ENCODE measurements at regions not wholly inside any gene's neighbourhood (a gene's known extent, or its start where the extent isn't known, plus 50 kb on each side); places are given as distances from the start of the nearest gene placed in this dataset.

DNA sequence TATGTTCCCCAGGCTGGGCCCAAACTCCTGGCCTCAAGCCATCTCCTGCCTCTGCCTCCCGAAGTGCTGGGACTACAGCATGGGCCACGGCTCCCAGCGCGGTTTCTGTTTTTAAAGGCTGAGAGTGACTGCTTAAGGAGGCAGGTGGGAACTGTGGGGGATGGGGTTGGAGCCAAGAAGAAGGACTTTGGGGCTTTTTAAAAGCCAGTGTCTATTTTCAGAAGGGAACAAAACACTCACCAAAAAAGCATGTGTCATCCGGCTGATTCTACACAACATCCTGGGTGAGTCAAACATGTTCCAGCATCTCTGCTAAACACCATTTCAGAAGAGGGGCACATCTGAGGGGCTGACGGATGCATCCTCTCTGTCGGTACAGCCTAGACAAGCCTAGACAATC is 824.5 kb downstream of the TYW1 start:
- Mint-ChIP-seq H3K9me3 (peaks cover 5% of the 10 kb centered on the region), H3K27me3 (no peaks in the 10 kb centered on the region), H3K4me3 (no peak overlapping the region), H3K27ac (no peak overlapping the region), H3K4me1 (no peaks in the 10 kb centered on the region), H3K36me3 (no peaks in the 10 kb centered on the region)

DNA sequence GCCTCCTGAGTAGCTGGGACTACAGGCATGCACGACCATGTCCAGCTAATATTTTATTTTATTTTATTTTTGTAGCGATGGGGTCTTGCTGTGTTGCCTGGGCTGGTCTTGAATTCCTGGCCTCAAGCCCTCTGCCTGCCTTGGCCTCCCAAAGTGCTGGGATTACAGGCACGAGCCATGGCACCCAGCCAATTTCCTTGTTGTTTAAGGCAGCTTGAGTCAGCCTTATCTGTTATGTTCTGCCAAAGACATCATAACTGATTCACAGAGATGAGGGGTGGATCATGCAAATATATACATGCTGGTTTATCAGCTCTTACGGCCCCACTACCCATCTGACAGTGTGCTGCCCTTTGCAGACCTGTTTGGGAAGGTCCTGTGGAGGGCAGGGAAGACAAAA is 826.7 kb downstream of the TYW1 start:
- peaks cover 1% of the 10 kb centered on the region for H3K27me3 Mint-ChIP-seq
- H3K36me3 Mint-ChIP-seq = no peaks in the 10 kb centered on the region
- H3K4me3 Mint-ChIP-seq = no peak overlapping the region
- H3K9me3 Mint-ChIP-seq = peaks cover 5% of the 10 kb centered on the region
- no peaks in the 10 kb centered on the region for H3K4me1 Mint-ChIP-seq
- no peak overlapping the region for H3K27ac Mint-ChIP-seq

DNA sequence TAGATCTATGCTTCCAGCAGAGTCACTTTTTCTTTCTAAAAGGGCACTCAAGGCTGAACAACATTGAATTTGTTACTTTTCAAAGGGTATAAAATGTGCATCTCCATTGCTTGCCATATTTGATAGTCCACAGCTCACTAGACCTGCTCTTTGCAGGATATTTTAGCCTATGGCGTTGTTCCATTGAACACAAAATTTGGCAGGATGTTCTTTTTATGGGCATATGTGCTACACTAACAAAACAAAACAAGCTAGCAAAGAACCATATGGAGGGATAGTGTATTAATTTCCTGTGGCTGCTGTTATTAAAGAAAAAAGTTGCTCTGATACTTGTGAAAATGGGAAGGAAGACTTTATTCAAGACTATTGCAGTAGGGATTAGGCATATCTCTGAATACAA is 828.7 kb downstream of the TYW1 start:
- Mint-ChIP-seq H3K4me3 (no peak overlapping the region), H3K36me3 (no peaks in the 10 kb centered on the region), H3K4me1 (no peaks in the 10 kb centered on the region), H3K27me3 (peaks cover 1% of the 10 kb centered on the region), H3K27ac (no peak overlapping the region), H3K9me3 (peaks cover 5% of the 10 kb centered on the region)

DNA sequence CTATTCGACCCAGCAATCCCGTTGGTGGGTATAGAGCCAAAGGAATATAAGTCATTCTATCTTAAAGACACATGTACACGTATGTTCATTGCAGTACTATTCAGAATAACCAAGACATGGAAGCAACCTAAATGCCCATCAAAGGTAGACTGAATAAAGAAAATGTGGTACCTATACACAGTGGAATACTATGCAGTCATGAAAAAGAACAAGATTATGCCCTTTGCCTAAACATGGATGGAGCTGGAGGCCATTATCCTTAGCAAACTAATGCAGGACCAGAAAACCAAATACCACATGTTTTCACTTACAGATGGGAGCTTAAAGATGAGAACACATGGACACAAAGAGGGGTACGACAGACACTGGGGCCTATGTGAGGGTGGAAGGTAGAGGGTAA is 845.3 kb downstream of the TYW1 start:
- H3K27me3 Mint-ChIP-seq = no peaks in the 10 kb centered on the region
- peaks cover 12% of the 10 kb centered on the region for H3K9me3 Mint-ChIP-seq
- no peaks in the 10 kb centered on the region for H3K36me3 Mint-ChIP-seq
- no peaks in the 10 kb centered on the region for H3K4me1 Mint-ChIP-seq
- H3K4me3 Mint-ChIP-seq = no peak overlapping the region
- no peak overlapping the region for H3K27ac Mint-ChIP-seq

DNA sequence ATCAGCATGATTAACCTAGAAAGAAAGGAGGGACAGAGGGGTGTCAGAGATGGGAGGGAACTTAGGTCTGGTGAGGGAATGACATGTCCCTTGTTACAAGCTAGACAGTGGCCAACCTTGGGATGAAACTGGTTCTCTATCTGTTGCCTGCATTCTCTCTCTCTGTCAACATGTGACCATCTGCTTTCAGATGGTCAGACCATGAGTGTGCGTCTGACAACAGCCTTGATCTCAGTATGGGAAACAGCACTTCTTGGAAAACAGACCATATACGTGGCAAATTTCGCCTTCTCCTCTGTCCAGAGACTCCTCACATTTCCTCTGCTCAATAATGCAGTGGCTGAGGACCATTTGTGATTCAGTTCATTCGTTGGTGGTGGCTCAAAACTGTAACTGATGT is 845.9 kb downstream of the TYW1 start:
- Mint-ChIP-seq H3K27ac (no peak overlapping the region), H3K27me3 (no peaks in the 10 kb centered on the region), H3K4me1 (no peaks in the 10 kb centered on the region), H3K4me3 (no peak overlapping the region), H3K9me3 (peaks cover 12% of the 10 kb centered on the region), H3K36me3 (no peaks in the 10 kb centered on the region)

DNA sequence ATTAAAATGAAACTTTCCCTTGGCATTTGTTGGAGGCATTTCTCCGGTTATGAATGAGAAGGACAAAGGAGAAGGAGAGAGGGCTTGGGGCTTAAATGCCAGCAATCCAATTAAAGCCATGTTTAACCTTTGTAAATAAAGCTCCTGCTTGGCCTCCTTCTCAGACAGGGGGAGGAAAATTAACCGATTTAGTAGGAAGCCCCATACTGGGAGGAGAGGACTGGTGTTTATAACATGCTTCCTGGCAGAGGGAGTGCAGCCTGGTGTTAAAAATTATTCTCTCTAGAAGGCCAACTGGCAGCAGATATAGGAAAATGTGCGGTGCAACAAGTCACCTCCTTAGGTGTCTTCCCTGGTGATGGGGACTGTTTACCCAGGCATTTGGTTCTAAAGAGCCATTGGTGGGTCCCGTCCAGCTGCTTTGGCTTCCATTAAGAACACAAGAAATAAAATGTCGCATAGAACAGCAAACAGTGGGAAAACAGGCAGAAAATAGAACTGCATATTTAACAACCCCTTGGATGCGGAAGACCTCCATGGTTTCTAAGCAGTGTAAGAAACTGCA is 846.5 kb downstream of the TYW1 start:
- no peak overlapping the region for H3K27ac Mint-ChIP-seq
- H3K36me3 Mint-ChIP-seq = no peaks in the 10 kb centered on the region
- H3K27me3 Mint-ChIP-seq = no peaks in the 10 kb centered on the region
- peaks cover 12% of the 10 kb centered on the region for H3K9me3 Mint-ChIP-seq
- H3K4me1 Mint-ChIP-seq = no peaks in the 10 kb centered on the region
- no peak overlapping the region for H3K4me3 Mint-ChIP-seq

DNA sequence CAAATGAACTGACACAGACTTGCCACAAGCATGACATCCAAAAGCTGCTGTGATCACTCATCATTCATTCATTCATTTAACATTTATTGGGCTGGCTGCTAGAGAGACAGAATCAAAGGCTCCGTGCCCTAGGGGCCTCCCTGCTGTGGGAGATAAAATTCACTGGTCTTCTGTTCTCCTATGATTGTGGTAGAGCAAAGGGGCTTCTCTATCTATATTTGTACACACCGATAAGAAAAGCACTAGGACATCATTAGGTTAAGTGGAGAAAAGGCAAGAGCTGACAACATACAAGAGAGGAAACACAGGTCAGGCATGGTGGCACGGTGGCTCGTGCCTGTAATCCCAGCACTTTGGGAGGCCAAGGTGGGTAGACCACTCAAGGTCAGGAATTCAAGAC is 847.0 kb downstream of the TYW1 start:
- Mint-ChIP-seq H3K4me1 (no peaks in the 10 kb centered on the region), H3K27ac (no peak overlapping the region), H3K4me3 (no peak overlapping the region), H3K36me3 (no peaks in the 10 kb centered on the region), H3K27me3 (no peaks in the 10 kb centered on the region), H3K9me3 (peaks cover 12% of the 10 kb centered on the region)

DNA sequence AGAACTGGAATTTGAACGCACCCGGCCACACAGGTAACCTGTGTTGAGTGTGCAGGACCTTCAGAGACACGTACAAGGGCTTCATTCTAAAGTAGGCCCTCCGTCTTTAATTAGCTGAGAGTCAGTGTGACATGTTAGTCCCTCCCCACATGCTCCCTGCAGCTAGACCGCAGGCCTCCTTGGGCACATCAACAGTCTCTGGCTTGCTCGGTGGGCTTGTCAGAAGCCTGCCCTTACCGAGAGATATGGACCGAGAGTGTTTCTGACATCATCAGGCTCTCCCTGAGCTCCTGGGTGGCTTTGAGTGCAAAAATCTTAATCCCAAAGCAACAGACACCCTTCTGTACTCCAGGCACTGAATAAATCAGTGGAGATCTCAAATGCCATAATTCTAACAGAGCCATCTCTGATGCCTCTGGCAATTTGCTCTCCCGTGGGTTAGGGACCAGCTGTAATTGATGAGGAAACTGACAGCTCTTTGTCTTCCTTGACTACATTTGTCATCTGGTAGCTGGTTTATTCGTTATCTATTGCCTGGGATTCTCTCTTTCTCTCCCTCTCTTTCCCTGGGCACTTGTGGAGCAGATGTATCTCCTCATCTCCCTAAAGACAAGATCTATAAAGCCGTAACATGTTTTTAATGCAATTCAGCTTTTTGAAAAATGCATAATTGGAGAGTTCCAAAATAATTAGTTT is 850.6 kb downstream of the TYW1 start:
- H3K36me3 Mint-ChIP-seq = no peaks in the 10 kb centered on the region
- no peak overlapping the region for H3K4me3 Mint-ChIP-seq
- peaks cover 6% of the 10 kb centered on the region for H3K9me3 Mint-ChIP-seq
- no peak overlapping the region for H3K27ac Mint-ChIP-seq
- no peaks in the 10 kb centered on the region for H3K27me3 Mint-ChIP-seq
- H3K4me1 Mint-ChIP-seq = no peaks in the 10 kb centered on the region

DNA sequence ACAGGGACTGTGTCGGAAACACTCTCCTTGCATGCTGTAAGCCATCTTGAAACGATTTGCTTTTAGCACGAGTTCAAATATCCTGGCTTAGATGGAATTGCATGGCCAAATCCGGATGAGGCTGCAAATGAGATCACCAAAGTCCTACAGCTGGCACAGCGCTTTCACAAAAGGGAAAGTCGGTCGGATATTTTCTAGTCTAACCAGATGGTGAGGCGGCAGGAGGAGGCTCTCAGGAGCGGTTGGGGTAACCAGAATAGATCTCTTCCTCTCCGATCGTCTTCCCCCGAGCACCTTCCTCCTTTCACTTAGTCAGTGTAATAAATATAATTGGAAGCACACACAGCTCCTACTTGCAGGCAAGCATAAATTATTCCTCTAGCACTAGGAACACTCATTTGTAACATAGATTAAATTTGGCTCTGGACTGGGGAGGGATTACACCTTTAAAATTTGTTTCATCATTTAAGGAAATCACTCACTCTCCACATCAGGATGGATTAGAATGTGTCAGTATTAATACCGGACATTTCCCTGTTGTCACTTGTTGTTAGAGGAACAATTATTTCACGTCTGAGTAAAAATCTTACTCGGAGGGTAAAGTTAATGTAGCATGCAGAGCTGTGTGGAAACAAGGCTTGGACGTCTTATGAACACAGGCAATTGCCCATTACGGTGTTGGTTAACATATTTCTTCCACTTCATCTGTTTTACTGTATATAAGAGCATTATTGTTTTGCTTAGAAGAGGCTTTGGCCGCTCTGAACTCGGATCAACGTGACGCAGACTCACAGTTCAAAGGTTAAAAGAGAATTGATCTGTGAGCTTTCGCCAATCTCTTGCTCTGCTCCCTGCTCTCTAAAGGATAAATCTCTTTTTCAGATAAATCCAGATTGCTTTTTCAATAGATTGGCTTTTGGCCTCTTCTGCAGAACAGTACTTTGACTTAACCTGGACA is 857.9 kb downstream of the TYW1 start:
- no peaks in the 10 kb centered on the region for H3K4me1 Mint-ChIP-seq
- H3K27me3 Mint-ChIP-seq = no peaks in the 10 kb centered on the region
- H3K27ac Mint-ChIP-seq = no peak overlapping the region
- no peaks in the 10 kb centered on the region for H3K36me3 Mint-ChIP-seq
- H3K9me3 Mint-ChIP-seq = no peaks in the 10 kb centered on the region
- H3K4me3 Mint-ChIP-seq = no peak overlapping the region

DNA sequence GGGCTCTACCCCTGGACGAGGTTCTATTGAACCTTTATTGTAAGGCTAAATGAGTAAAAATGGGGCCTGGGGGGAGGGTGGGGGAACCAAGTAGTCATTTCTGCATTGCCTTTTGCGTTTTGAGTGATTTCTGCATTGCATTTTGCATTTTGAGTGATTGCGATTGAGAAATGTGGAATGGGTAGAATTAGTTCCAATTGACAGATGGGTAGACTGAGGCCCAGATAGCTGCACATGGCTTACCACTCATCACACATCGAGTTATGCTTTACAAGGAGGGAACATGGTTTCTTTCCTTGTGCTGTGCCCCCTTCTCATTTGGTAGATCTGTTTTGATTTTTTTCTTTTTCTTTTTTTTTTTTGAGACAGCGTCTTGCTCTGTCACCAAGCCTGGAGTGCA is 858.7 kb downstream of the TYW1 start:
- H3K4me1 Mint-ChIP-seq = no peaks in the 10 kb centered on the region
- H3K9me3 Mint-ChIP-seq = no peaks in the 10 kb centered on the region
- no peak overlapping the region for H3K27ac Mint-ChIP-seq
- H3K27me3 Mint-ChIP-seq = no peaks in the 10 kb centered on the region
- no peaks in the 10 kb centered on the region for H3K36me3 Mint-ChIP-seq
- H3K4me3 Mint-ChIP-seq = no peak overlapping the region

DNA sequence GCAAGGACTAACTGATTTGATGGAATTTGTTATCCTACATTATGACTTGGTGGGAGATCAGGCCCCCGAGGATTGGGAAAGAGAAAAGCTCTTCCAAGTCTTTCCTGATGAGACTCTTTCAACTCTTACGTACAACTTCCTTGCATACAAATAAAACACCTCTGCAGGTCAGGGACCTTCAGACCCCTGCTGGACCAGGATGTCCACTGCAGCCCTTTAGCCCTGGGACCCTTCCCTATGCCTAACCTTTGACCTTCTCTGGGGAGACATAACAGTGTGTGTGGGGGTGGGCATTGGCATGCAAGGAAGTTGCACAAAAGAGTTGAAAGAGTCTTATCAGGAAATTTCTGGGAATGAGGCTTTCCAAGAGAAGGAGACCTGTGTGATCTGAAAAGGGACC is 859.4 kb downstream of the TYW1 start:
- H3K27me3 Mint-ChIP-seq = no peaks in the 10 kb centered on the region
- no peaks in the 10 kb centered on the region for H3K36me3 Mint-ChIP-seq
- no peak overlapping the region for H3K27ac Mint-ChIP-seq
- H3K4me3 Mint-ChIP-seq = no peak overlapping the region
- H3K4me1 Mint-ChIP-seq = no peaks in the 10 kb centered on the region
- H3K9me3 Mint-ChIP-seq = no peaks in the 10 kb centered on the region

DNA sequence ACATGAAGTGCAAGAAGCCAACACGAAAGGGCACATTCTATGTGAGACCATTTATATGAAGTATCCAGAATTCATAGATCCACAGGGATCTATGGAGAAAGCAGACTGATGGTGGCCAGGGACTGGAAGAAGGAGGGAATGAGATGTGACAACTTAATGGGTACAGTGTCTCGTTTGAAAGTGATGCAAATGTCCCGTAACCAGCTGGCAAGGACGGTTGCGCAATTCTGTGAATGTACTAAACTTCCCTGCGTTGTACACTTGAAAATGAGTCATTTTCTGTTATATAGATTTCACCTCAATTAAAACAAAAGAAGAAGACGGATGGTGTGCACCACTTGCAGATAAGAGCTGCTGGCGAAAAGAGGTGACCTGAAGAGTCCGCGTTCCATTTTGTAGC is 861.1 kb downstream of the TYW1 start:
- H3K36me3 Mint-ChIP-seq = no peaks in the 10 kb centered on the region
- no peak overlapping the region for H3K4me3 Mint-ChIP-seq
- H3K4me1 Mint-ChIP-seq = no peaks in the 10 kb centered on the region
- H3K27me3 Mint-ChIP-seq = no peaks in the 10 kb centered on the region
- H3K9me3 Mint-ChIP-seq = peaks cover 5% of the 10 kb centered on the region
- no peak overlapping the region for H3K27ac Mint-ChIP-seq

DNA sequence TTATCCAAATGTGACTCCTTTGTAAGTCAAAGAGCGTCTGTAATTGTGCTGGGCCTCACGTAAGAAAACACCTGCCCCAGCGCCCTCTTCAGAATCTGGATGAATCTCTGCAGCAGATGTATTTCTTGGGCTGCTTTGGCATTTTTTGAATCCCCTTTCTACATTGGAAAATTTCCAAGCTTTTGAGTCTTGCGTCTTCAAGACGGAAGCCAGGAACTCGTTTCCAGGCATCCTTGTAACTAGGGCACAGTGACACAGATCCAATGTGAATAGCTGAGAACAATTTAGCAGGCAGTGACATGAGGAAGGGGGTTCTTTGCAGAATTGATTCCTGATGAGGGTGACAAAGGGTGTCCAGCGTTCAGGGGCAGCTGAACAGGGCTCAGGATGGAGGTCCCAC is 862.3 kb downstream of the TYW1 start:
- no peaks in the 10 kb centered on the region for H3K4me1 Mint-ChIP-seq
- H3K27me3 Mint-ChIP-seq = no peaks in the 10 kb centered on the region

DNA sequence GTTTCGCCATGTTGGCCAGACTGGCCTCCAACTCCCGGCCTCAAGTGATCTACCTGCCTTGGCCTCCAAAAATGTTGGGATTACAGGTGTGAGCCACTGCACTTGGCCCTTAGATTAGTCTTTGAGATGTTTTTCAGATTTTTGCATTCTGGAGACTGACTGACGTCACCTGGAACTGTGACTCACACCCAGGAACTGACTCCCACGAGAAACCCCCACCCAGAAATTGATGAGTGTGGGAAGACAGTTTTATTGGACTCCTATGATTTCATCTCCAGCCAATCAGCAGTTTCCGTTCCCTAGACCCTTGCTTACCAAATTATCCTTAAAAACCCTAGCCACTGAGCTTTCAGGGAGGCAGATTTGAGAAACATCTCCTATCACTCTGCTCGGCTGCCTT is 867.3 kb downstream of the TYW1 start:
- Mint-ChIP-seq H3K36me3 (no peaks in the 10 kb centered on the region), H3K27ac (no peak overlapping the region), H3K4me3 (no peak overlapping the region), H3K9me3 (peaks cover 5% of the 10 kb centered on the region), H3K27me3 (no peaks in the 10 kb centered on the region), H3K4me1 (no peaks in the 10 kb centered on the region)

More for the DNA sequence above, 862.3 kb downstream of the TYW1 start:
- no peak overlapping the region for H3K4me3 Mint-ChIP-seq
- H3K9me3 Mint-ChIP-seq = peaks cover 5% of the 10 kb centered on the region
- H3K27ac Mint-ChIP-seq = no peak overlapping the region
- H3K36me3 Mint-ChIP-seq = no peaks in the 10 kb centered on the region

DNA sequence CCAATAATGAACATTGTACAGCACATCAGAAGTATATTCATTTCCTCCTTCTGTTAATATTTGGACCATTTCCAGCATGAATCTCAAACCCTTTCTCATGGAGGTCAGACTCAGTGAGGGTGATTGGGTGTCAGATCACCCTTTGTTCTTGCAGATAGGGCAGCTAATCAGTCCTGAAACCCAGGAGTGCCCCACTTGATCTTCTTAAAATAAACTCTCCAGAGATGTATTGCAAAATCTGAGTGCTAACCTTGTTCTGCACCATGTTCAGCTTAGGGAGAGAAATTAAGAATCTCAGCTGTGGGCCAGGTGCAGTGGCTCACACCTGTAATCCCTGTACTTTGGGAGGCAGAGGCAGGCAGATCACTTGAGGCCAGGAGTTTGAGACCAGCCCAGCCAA is 869.4 kb downstream of the TYW1 start:
- Mint-ChIP-seq H3K9me3 (peaks cover 5% of the 10 kb centered on the region), H3K4me1 (no peaks in the 10 kb centered on the region), H3K36me3 (no peaks in the 10 kb centered on the region), H3K27me3 (no peaks in the 10 kb centered on the region), H3K4me3 (no peak overlapping the region), H3K27ac (no peak overlapping the region)

DNA sequence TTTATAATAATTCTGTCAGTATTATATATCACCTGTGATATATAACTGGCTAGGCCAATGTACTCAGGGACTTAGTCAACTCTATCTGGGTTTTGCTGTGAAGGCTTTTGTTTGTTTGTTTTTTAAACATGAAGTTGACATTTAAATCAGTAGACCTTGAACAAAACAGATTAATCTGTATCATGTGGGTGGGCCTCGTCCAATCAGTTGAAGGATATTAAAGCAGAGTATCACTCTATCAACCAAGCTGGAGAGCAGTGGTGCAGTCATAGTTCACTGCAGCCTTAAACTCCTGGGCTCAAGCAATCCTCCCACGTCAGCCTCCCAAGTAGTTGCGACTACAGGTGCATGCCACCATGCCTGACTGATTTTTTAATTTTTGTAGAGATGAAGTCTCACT is 870.2 kb downstream of the TYW1 start:
- H3K9me3 Mint-ChIP-seq = peaks cover 1% of the 10 kb centered on the region
- no peaks in the 10 kb centered on the region for H3K4me1 Mint-ChIP-seq
- no peaks in the 10 kb centered on the region for H3K27me3 Mint-ChIP-seq

More for the DNA sequence above, 870.2 kb downstream of the TYW1 start:
- H3K36me3 Mint-ChIP-seq = no peaks in the 10 kb centered on the region
- H3K27ac Mint-ChIP-seq = no peak overlapping the region
- H3K4me3 Mint-ChIP-seq = no peak overlapping the region
